H1 (cell line): ENCODE measurements at regions not wholly inside any gene's neighbourhood (a gene's known extent, or its start where the extent isn't known, plus 50 kb on each side); places are given as distances from the start of the nearest gene placed in this dataset.

Experiments
- CTCF ChIA-PET: fragments of 300-600 bp; sonication (Branson Sonifier 250); formaldehyde crosslinking; loops from one replicate; lab custom pipeline; 2021; ENCODE audit not compliant: partially characterized antibody; lab: Charles Lee
- POLR2A ChIA-PET: fragments of 300-600 bp; sonication (Branson Sonifier 250); formaldehyde crosslinking; loops from one replicate; lab custom pipeline; 2021; ENCODE audit warnings: inconsistent platforms; ENCODE audit not compliant: partially characterized antibody; lab: Charles Lee
- DNase-seq, 2 experiments: peaks; one replicate each; pipeline versions ENCODE4 v3.0.0 to v3.0.0-alpha.2; 2010 to 2022; ENCODE audit warnings: low spot score in 2 of 2, low read depth in 1 of 2, mixed read lengths in 1 of 2
- FAIRE-seq: peaks from 2 replicates; lab custom pipeline; 2011; peaks lifted over from hg19 to GRCh38; lab: Jason Lieb, UNC
- H2AFZ ChIP-seq: 2 replicates; pipeline ENCODE4 v1.8.1; 2012; ENCODE audit warnings: low read length, inconsistent platforms
- H2AK5ac ChIP-seq: 2 replicates; pipeline ENCODE4 v1.6.1; 2013; ENCODE audit warnings: low read depth, low read length
- H2BK120ac ChIP-seq: replicated peaks from 2 replicates; pipeline ENCODE3; 2013; ENCODE audit warnings: low read depth, low read length, inconsistent platforms
- H2BK12ac ChIP-seq: 2 replicates; pipeline ENCODE4 v1.6.1; 2013; ENCODE audit warnings: low read depth, low read length
- H2BK15ac ChIP-seq: 2 replicates; pipeline ENCODE4 v1.6.1; 2013; ENCODE audit warnings: low read length
- H2BK20ac ChIP-seq: 2 replicates; pipeline ENCODE4 v1.6.1; 2013; ENCODE audit warnings: low read length
- H2BK5ac ChIP-seq: 2 replicates; pipeline ENCODE4 v1.6.1; 2013; ENCODE audit warnings: low read depth, low read length
- H3K14ac ChIP-seq: 2 replicates; pipeline ENCODE4 v1.6.1; 2013; ENCODE audit warnings: inconsistent platforms; ENCODE audit not compliant: insufficient read length
- H3K18ac ChIP-seq: 2 replicates; pipeline ENCODE4 v1.6.1; 2013; ENCODE audit warnings: low read length; ENCODE audit errors: extremely low read depth
- H3K23ac ChIP-seq: 2 replicates; pipeline ENCODE4 v1.6.1; 2013; ENCODE audit warnings: inconsistent platforms; ENCODE audit not compliant: insufficient read length
- H3K23me2 ChIP-seq: 2 replicates; pipeline ENCODE4 v1.6.1; 2013; ENCODE audit warnings: low read depth, low read length
- H3K27ac ChIP-seq: 2 replicates; pipeline ENCODE4 v1.6.1; 2011; ENCODE audit warnings: low read depth, low read length, inconsistent platforms
- H3K27me3 ChIP-seq, 4 experiments: replicated peaks in 1 of 4; 1 replicate in 1 of 4; 2 replicates in 3 of 4; pipeline versions ENCODE4 v1.6.1 to v1.8.1; 2011 to 2013; ENCODE audit warnings: low read length in 3 of 4, mild to moderate bottlenecking in 3 of 4, inconsistent platforms in 2 of 4, mixed read lengths in 2 of 4, moderate library complexity in 1 of 4; ENCODE audit not compliant: control insufficient read depth in 3 of 4, insufficient read depth in 3 of 4; ENCODE audit errors: extremely low read depth in 1 of 4
- H3K36me3 ChIP-seq, 4 experiments: 2 replicates each; pipeline versions ENCODE4 v1.6.1 to v1.8.1; 2011 to 2013; ENCODE audit warnings: mild to moderate bottlenecking in 4 of 4, low read length in 3 of 4, moderate library complexity in 2 of 4, control low read depth in 1 of 4, inconsistent platforms in 1 of 4; ENCODE audit not compliant: insufficient read depth in 4 of 4, control insufficient read depth in 2 of 4
- H3K4ac ChIP-seq: replicated peaks from 2 replicates; pipeline ENCODE3; 2013; ENCODE audit warnings: low read length, low read depth, mixed read lengths, inconsistent platforms; ENCODE audit not compliant: insufficient read length
- H3K4me1 ChIP-seq, 4 experiments: replicated peaks in 1 of 4; 1 replicate in 1 of 4; 2 replicates in 3 of 4; pipeline versions ENCODE4 v1.6.1 to v1.8.1; 2011 to 2013; ENCODE audit warnings: low read length in 3 of 4, inconsistent platforms in 2 of 4, mixed read lengths in 1 of 4; ENCODE audit not compliant: insufficient read depth in 4 of 4, control insufficient read depth in 3 of 4
- H3K4me2 ChIP-seq, 2 experiments: 2 replicates each; pipeline versions ENCODE4 v1.6.1 to v1.8.1; 2011 to 2013; ENCODE audit warnings: low read depth in 2 of 2, low read length in 2 of 2, control low read depth in 1 of 2, inconsistent platforms in 1 of 2, mild to moderate bottlenecking in 1 of 2; ENCODE audit not compliant: insufficient read depth in 1 of 2
- H3K4me3 ChIP-seq, 4 experiments: fragments of 200-600, 300-600 bp in 1 of 4; sonication (generic), shearing (Covaris generic), sonication (Bioruptor Twin) in 1 of 4; 2 replicates each; pipeline versions ENCODE4 v1.5.1 to v1.8.1; 2011 to 2016; ENCODE audit warnings: low read length in 4 of 4, low read depth in 3 of 4, control low read depth in 2 of 4, inconsistent platforms in 2 of 4, mild to moderate bottlenecking in 2 of 4, mixed read lengths in 1 of 4, moderate library complexity in 1 of 4; ENCODE audit not compliant: insufficient read depth in 2 of 4; ENCODE audit errors: extremely low read depth in 1 of 4
- H3K56ac ChIP-seq: replicated peaks from 2 replicates; pipeline ENCODE3; 2013; ENCODE audit warnings: low read depth, mild to moderate bottlenecking, mixed read lengths, low read length, inconsistent platforms; ENCODE audit not compliant: insufficient read length
- H3K79me1 ChIP-seq: 2 replicates; pipeline ENCODE4 v1.6.1; 2013; ENCODE audit warnings: low read depth, low read length, control low read depth
- H3K79me2 ChIP-seq, 2 experiments: 2 replicates each; pipeline versions ENCODE4 v1.6.1 to v1.8.1; 2012 to 2013; ENCODE audit warnings: low read length in 2 of 2, mild to moderate bottlenecking in 2 of 2, inconsistent platforms in 1 of 2; ENCODE audit not compliant: insufficient read depth in 2 of 2, control insufficient read depth in 1 of 2
- H3K9ac ChIP-seq, 4 experiments: replicated peaks in 1 of 4; 1 replicate in 1 of 4; 2 replicates in 3 of 4; pipeline versions ENCODE4 v1.6.1 to v1.8.1; 2011 to 2013; ENCODE audit warnings: low read depth in 3 of 4, low read length in 3 of 4, control low read depth in 2 of 4, mild to moderate bottlenecking in 2 of 4, moderate library complexity in 2 of 4, inconsistent platforms in 1 of 4; ENCODE audit errors: extremely low read depth in 1 of 4
- H3K9me3 ChIP-seq, 2 experiments: 2 replicates each; pipeline versions ENCODE4 v1.6.1 to v1.8.1; 2012 to 2013; ENCODE audit warnings: mild to moderate bottlenecking in 2 of 2, moderate library complexity in 2 of 2, control low read depth in 1 of 2, inconsistent platforms in 1 of 2, low read depth in 1 of 2, low read length in 1 of 2, mixed read lengths in 1 of 2; ENCODE audit not compliant: insufficient read depth in 2 of 2
- H4K20me1 ChIP-seq, 2 experiments: replicated peaks in 1 of 2; 2 replicates each; pipeline versions ENCODE3 to v1.8.1; 2011 to 2013; ENCODE audit warnings: inconsistent platforms in 2 of 2, low read length in 2 of 2, mild to moderate bottlenecking in 1 of 2; ENCODE audit not compliant: insufficient read depth in 2 of 2, control insufficient read depth in 1 of 2
- H4K5ac ChIP-seq: 2 replicates; pipeline ENCODE4 v1.6.1; 2013; ENCODE audit warnings: low read length, low read depth, mixed read lengths, inconsistent platforms; ENCODE audit not compliant: insufficient read length
- H4K8ac ChIP-seq: 2 replicates; pipeline ENCODE4 v1.8.0; 2013; ENCODE audit warnings: mild to moderate bottlenecking, moderate library complexity, low read length, inconsistent platforms; ENCODE audit not compliant: insufficient read depth; ENCODE audit errors: extremely low read depth
- H4K91ac ChIP-seq: replicated peaks from 2 replicates; pipeline ENCODE3; 2013; ENCODE audit warnings: low read length, mixed read lengths, inconsistent platforms; ENCODE audit not compliant: insufficient read length
- ATF3 ChIP-seq: IDR thresholded peaks from 2 replicates; pipeline ENCODE4 v1.6.1; 2011; ENCODE audit warnings: low read depth, mild to moderate bottlenecking, low read length; ENCODE audit not compliant: insufficient read depth
- CEBPB ChIP-seq: IDR thresholded peaks from 2 replicates; pipeline ENCODE4 v1.6.1; 2012; ENCODE audit warnings: low read depth, low read length
- EP300 ChIP-seq, 2 experiments: IDR thresholded peaks; 1 replicate in 1 of 2; 2 replicates in 1 of 2; pipeline ENCODE4 v1.6.1; 2011 to 2012; ENCODE audit warnings: low read depth in 2 of 2, low read length in 2 of 2, mild to moderate bottlenecking in 2 of 2, borderline replicate concordance in 1 of 2, inconsistent platforms in 1 of 2, moderate library complexity in 1 of 2
- HDAC6 ChIP-seq: IDR thresholded peaks from one replicate; pipeline ENCODE4 v1.7.1; 2012; ENCODE audit warnings: low read depth, mild to moderate bottlenecking, inconsistent platforms, low read length, moderate library complexity
- JUN ChIP-seq: IDR thresholded peaks from 2 replicates; pipeline ENCODE4 v1.6.1; 2011; ENCODE audit warnings: low read depth, mild to moderate bottlenecking, improper control_type of control experiment, low read length
- KDM4A ChIP-seq: IDR thresholded peaks from one replicate; pipeline ENCODE4 v1.7.1; 2012; ENCODE audit warnings: low read depth, mild to moderate bottlenecking, moderate library complexity, low read length, inconsistent platforms; ENCODE audit not compliant: severe bottlenecking
- NANOG ChIP-seq: IDR thresholded peaks from 2 replicates; pipeline ENCODE4 v1.6.1; 2011; ENCODE audit warnings: low read length, low read depth, mild to moderate bottlenecking, inconsistent platforms; ENCODE audit not compliant: insufficient read depth, poor library complexity, severe bottlenecking
- RAD21 ChIP-seq, 2 experiments: IDR thresholded peaks in 1 of 2; conservative IDR thresholded peaks in 1 of 2; 2 replicates each; pipeline ENCODE4 v1.6.1; 2011; ENCODE audit warnings: low read depth in 2 of 2, low read length in 2 of 2, improper control_type of control experiment in 1 of 2, inconsistent platforms in 1 of 2, mild to moderate bottlenecking in 1 of 2, moderate library complexity in 1 of 2
- RBBP5 ChIP-seq: IDR thresholded peaks from 2 replicates; pipeline ENCODE4 v1.7.1; 2012; ENCODE audit warnings: low read depth, mild to moderate bottlenecking, inconsistent platforms, low read length, moderate library complexity, borderline replicate concordance
- SAP30 ChIP-seq: fragments of 300-600 bp; sonication (generic); IDR thresholded peaks from 2 replicates; pipeline ENCODE4 v1.7.1; 2012; ENCODE audit warnings: low read length, moderate library complexity, mild to moderate bottlenecking, inconsistent platforms; ENCODE audit not compliant: insufficient read depth, insufficient replicate concordance
- SUZ12 ChIP-seq: fragments of 200-600 bp; sonication (generic); IDR thresholded peaks from 2 replicates; pipeline ENCODE4 v1.6.1; 2012; ENCODE audit warnings: mild to moderate bottlenecking, inconsistent platforms, low read length, moderate library complexity, mixed read lengths
- ZNF274 ChIP-seq: IDR thresholded peaks from 2 replicates; pipeline ENCODE4 v1.7.0; 2012; ENCODE audit warnings: low read length, borderline replicate concordance; ENCODE audit errors: extremely low read depth
- WGBS, 2 experiments: shearing (Covaris generic) in 1 of 2; methylation state at CpG; one replicate each; pipeline versions ENCODE4 v1.1.6 to v1.1.7; 2013 to 2015; ENCODE audit warnings: low lambda C conversion rate in 2 of 2, mixed read lengths in 2 of 2, inconsistent platforms in 1 of 2, low coverage in 1 of 2, missing lambda C conversion rate in 1 of 2; ENCODE audit not compliant: insufficient replicate concordance in 2 of 2, insufficient coverage in 1 of 2, insufficient read length in 1 of 2; ENCODE audit errors: extremely low coverage in 1 of 2, missing lambda C conversion rate in 1 of 2; 5-methylcytosine and 5-hydroxymethylcytosine counted together

- POLR2A ChIA-PET: no interaction called here
- H4K8ac ChIP-seq: no peak overlapping the region
- H3K23ac ChIP-seq: no peak overlapping the region
- H3K4ac ChIP-seq: no peak overlapping the region
- H4K20me1 ChIP-seq: no peaks in the 10 kb centered on the region
- H3K23me2 ChIP-seq: no peaks in the 10 kb centered on the region
- WGBS, 2 experiments: 86% methylated on average over 11 of the region's 11 CpGs; no CpG with 5 or more reads in 1 of the 2 experiments
- CTCF ChIA-PET: interaction anchor here (1.3 kb wide), 1 partner anchor 22 kb away, joined by 3 read pairs; no protein-coding TSS in a partner anchor
- no peak overlapping the region for H2BK15ac ChIP-seq
- H3K27me3 ChIP-seq: no peaks in the 10 kb centered on the region
- no peak overlapping the region for H3K27ac ChIP-seq
- H3K4me1 ChIP-seq: no peaks in the 10 kb centered on the region
- no peak overlapping the region for H4K91ac ChIP-seq
- H2BK5ac ChIP-seq: no peak overlapping the region
- no peak overlapping the region for H2BK20ac ChIP-seq
- FAIRE-seq (no peak), DNase-seq (no peak)
- H3K79me2 ChIP-seq: no peaks in the 10 kb centered on the region
- H3K36me3 ChIP-seq: no peaks in the 10 kb centered on the region
- no peak overlapping the region for H3K4me2 ChIP-seq
- H2AK5ac ChIP-seq: no peak overlapping the region
- H3K56ac ChIP-seq: no peak overlapping the region
- H3K9me3 ChIP-seq: no peaks in the 10 kb centered on the region
- H2BK12ac ChIP-seq: no peak overlapping the region
- H3K18ac ChIP-seq: no peak overlapping the region
- H4K5ac ChIP-seq: no peak overlapping the region
- no peak overlapping the region for H3K9ac ChIP-seq
- no peaks in the 10 kb centered on the region for H3K79me1 ChIP-seq
- no peak overlapping the region for H3K14ac ChIP-seq
- no peak overlapping the region for H2AFZ ChIP-seq
- H3K4me3 ChIP-seq: no peak overlapping the region
- H2BK120ac ChIP-seq: no peak overlapping the region
- TF ChIP-seq ATF3: no peak
- TF ChIP-seq ZNF274: no peak
- TF ChIP-seq EP300 (IDR thresholded peaks at IDR 0.05; ENCODE audit: borderline replicate concordance in 1 of 2, low read depth in 2 of 2, low read length in 2 of 2): no peak
- TF ChIP-seq SUZ12: no peak
- TF ChIP-seq CEBPB: no peak
- TF ChIP-seq KDM4A: no peak
- no peak for TF ChIP-seq SAP30
- no peak for TF ChIP-seq HDAC6
- no peak for TF ChIP-seq JUN
- TF ChIP-seq RBBP5: no peak
- TF ChIP-seq NANOG: no peak
- no peak for TF ChIP-seq RAD21 (IDR thresholded peaks at IDR 0.05 in 1 of 2, conservative IDR thresholded peaks at IDR 0.05 in 1 of 2; ENCODE audit: low read depth in 2 of 2, low read length in 2 of 2)
Observed at GRCh38 chr10:18960466-18961079, 88.0 kb upstream of the MALRD1 start.
